ENCODE measurements at regions not wholly inside any gene's neighbourhood (a gene's known extent, or its start where the extent isn't known, plus 50 kb on each side); places are given as distances from the start of the nearest gene placed in this dataset.

GRCh38 chr7:69180662-69181061 is 417.6 kb upstream of the AUTS2 start:
- intact Hi-C loops (cut with DNase I; ENCODE audit: low total_unique reads), result no loop called here

GRCh38 chr7:69182596-69183467 is 415.4 kb upstream of the AUTS2 start:
- Histone ChIP-seq H3K27me3 (no peaks in the 10 kb centered on the region), H3K4me3 (no peak overlapping the region), H3K9me3 (no peaks in the 10 kb centered on the region), H3K4me1 (peaks cover 0 to 12% (median 0%) of the 10 kb centered on the region in 4 donors), H3K36me3 (no peaks in the 10 kb centered on the region), H3K27ac (no peak overlapping the region)
- intact Hi-C loops (cut with DNase I; ENCODE audit: low total_unique reads), result no loop called here
- TF ChIP-seq POLR2A (IDR thresholded peaks at IDR 0.05), result no peak
- TF ChIP-seq CTCF (IDR thresholded peaks at IDR 0.05), result no peak
- TF ChIP-seq EP300 (IDR thresholded peaks at IDR 0.05), result no peak
- no peak for TF ChIP-seq POLR2AphosphoS5 (IDR thresholded peaks at IDR 0.05)
- WGBS, 5 donors, result 73 to 82% (median 74%) methylated on average over 6 of the region's 6 CpGs
- DNase-seq, result no peak

More at GRCh38 chr7:69180662-69181061, 417.6 kb upstream of the AUTS2 start:
- Histone ChIP-seq H3K4me1 (peaks cover 0 to 25% (median 0%) of the 10 kb centered on the region in 4 donors), H3K36me3 (no peaks in the 10 kb centered on the region), H3K27ac (no peak overlapping the region), H3K27me3 (no peaks in the 10 kb centered on the region), H3K4me3 (no peak overlapping the region), H3K9me3 (no peaks in the 10 kb centered on the region)
- TF ChIP-seq CTCF (IDR thresholded peaks at IDR 0.05), result no peak
- TF ChIP-seq POLR2A (IDR thresholded peaks at IDR 0.05), result no peak
- no peak for TF ChIP-seq POLR2AphosphoS5 (IDR thresholded peaks at IDR 0.05)
- TF ChIP-seq EP300 (IDR thresholded peaks at IDR 0.05), result no peak
- DNase-seq, result no peak
- WGBS, 5 donors, result 45 to 72% (median 57%) methylated on average over 1 of the region's 1 CpG

- H3K4me3 ChIP-seq, result no peak overlapping the region
- no peaks in the 10 kb centered on the region for H3K36me3 ChIP-seq
- H3K27me3 ChIP-seq, result no peaks in the 10 kb centered on the region
- H3K9me3 ChIP-seq, result no peaks in the 10 kb centered on the region
- H3K4me1 ChIP-seq, result peaks cover 0 to 10% (median 0%) of the 10 kb centered on the region in 4 donors
- intact Hi-C loops (cut with DNase I; ENCODE audit: low total_unique reads), result no loop called here
- TF ChIP-seq POLR2A (IDR thresholded peaks at IDR 0.05) (no peak), POLR2AphosphoS5 (IDR thresholded peaks at IDR 0.05) (no peak), CTCF (IDR thresholded peaks at IDR 0.05) (no peak), EP300 (IDR thresholded peaks at IDR 0.05) (no peak)
- WGBS, 5 donors, result 30 to 37% (median 34%) methylated on average over 5 of the region's 5 CpGs
- no peak overlapping the region for H3K27ac ChIP-seq
- DNase-seq, result no peak
These were observed 413.9 kb upstream of the AUTS2 start for GRCh38 chr7:69184339-69184738.

- WGBS, 5 donors, result 84 to 95% (median 90%) methylated on average over 4 to 5 of the region's 5 CpGs
- DNase-seq, result no peak
- Histone ChIP-seq H3K9me3 (no peaks in the 10 kb centered on the region), H3K27ac (no peak overlapping the region), H3K4me3 (no peak overlapping the region), H3K36me3 (no peaks in the 10 kb centered on the region), H3K27me3 (no peaks in the 10 kb centered on the region), H3K4me1 (peaks cover 0 to 10% (median 0%) of the 10 kb centered on the region in 4 donors)
- no peak for TF ChIP-seq POLR2A (IDR thresholded peaks at IDR 0.05)
- intact Hi-C loops (cut with DNase I; ENCODE audit: low total_unique reads), result no loop called here
These were observed 413.1 kb upstream of the AUTS2 start for GRCh38 chr7:69185170-69185569.

GRCh38 chr7:69186974-69187373 is 411.3 kb upstream of the AUTS2 start:
- Histone ChIP-seq H3K4me3 (no peak overlapping the region), H3K4me1 (peaks cover 0 to 10% (median 0%) of the 10 kb centered on the region in 4 donors), H3K9me3 (no peaks in the 10 kb centered on the region), H3K27me3 (no peaks in the 10 kb centered on the region), H3K36me3 (no peaks in the 10 kb centered on the region), H3K27ac (no peak overlapping the region)
- WGBS, 5 donors, result 94 to 97% (median 95%) methylated on average over 5 of the region's 5 CpGs
- intact Hi-C loops (cut with DNase I; ENCODE audit: low total_unique reads), result no loop called here
- no peak for DNase-seq
- TF ChIP-seq CTCF (IDR thresholded peaks at IDR 0.05), result no peak
- no peak for TF ChIP-seq POLR2AphosphoS5 (IDR thresholded peaks at IDR 0.05)
- TF ChIP-seq EP300 (IDR thresholded peaks at IDR 0.05), result no peak
- no peak for TF ChIP-seq POLR2A (IDR thresholded peaks at IDR 0.05)
